AG08396 (cell line): ENCODE measurements at regions not wholly inside any gene's neighbourhood (a gene's known extent, or its start where the extent isn't known, plus 50 kb on each side); places are given as distances from the start of the nearest gene placed in this dataset.

Experiments
- DNase-seq: peaks from one replicate; pipeline ENCODE4 v3.0.0; 2012; ENCODE audit warnings: low spot score, mixed read lengths

DNA sequence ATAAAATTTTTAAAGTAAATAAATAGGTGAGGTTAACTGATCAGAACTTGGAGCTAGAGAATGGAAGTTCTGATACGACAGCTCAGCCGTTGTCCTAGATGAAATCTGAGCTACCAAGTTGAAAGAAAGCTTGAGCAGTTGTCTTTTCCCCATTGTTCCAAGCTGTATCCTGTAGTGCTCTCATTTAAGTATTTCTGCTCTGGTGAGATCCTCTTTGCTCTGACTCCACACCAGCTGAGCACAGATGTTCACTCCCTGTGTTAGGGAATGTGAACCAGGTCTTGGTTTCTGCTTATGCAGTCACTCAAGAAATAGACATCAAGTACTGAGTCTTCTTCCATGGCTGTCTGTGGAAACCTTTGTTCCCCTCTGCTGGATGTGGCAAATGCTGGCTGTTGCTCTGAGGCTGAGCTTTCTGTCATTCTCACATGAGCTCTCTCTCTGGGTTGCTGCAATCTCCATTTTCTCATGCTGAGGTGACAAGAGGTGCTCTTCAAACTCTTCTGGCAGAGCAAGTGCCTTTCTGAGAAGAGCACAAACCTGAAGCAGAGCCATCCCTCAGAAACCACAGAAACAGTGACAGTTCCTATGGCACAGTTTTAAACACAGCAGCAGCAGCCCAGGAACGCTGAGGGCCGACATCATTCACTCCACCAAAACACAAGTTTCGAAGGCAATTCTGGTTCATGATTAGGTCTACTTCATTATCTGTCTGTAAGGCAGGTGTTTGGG lies 194.1 kb downstream of the SP3 start:
- DNase-seq = no peak

DNA sequence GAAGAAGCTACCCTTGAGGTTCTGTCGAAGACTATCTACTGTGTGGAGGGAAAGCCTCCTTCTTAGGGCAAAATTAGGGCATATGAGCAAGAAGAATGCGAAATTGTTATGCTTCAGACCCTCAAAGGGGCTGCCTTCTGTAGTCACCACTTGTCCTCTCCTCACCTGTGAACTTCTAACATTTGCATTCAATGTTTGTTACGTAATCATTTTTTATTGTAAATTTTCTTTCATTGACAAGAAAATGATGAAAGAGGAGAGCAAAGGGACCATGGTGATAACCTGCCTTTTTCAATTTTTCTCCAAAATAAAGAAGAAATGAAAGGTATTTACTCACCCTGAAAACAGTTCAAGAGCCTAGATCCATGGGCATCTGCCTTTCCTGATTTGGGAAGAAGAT lies 193.0 kb downstream of the SP3 start:
- no peak for DNase-seq

DNA sequence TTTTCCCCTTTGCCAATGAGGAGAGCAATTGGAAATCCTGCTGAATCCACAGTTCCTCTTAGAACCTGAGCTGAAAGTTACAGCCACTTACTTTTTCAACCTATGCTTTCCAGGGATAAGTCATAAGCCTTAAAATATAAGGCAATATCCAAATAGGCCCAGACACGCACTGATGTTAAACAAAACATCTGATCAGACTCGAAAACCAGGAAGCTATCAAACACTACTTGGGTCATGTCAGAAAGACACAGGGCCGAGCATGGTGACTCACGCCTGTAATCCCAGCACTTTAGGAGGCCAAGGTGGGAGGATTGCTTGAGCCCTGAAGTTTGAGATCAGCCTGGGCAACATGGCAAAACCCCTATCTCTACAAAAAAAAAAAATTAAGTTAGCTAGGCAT lies 192.1 kb downstream of the SP3 start:
- no peak for DNase-seq

DNA sequence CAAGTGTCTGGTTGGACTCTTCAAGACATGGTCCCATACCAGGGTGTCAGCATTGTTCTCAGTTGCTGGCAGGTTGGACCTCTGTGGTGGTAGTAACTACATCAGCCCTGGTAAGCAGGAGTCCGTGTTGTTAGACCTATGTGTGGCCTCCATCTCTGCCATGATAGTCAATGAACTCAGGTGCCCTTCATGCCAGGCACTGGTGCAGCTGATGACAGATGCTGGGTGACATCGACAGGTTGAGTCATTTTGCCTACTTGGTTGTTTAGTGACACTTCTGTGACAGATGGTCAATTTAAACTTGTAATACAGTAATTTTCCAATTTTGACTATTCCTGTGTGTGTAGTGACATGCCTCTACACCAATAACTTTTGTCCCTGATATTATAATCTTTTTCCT lies 189.7 kb downstream of the SP3 start:
- DNase-seq = no peak

DNA sequence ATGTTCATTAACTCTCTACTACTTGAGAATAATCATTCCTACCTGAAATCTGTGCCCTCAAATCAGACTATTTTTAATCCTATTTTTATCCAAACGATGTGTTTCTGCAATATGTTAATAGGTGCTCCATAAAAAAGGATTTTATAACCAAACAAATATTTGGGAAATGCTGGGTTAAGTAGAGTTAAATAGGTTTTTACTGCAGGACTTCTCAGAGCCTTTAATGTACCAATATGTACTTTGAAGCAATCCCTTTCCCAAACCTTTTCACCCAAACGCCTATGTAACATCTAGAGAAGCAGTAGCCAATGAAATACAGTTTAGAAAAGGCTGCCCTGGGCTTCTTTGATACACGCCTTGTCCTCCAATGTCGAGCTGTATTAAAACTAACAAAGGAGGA lies 182.5 kb downstream of the SP3 start:
- no peak for DNase-seq

DNA sequence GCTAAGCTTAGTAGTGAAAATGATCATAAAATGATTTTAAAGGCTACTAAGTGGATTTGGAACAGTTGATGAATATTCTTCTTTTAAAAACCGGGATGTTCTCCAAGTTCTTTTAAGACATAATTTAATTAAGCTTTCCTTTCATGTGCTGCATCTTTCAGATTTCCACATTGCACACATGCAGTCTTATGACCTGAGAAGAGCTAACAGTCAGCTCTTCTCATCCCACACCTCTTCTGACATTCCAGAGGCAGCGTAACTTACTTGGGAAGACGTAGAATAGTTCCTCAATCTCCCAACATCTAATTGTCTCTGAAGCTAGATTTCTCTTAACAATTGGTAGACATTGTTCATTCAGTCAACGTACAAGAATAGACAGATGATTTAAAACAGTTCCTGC lies 181.8 kb downstream of the SP3 start:
- no peak for DNase-seq

DNA sequence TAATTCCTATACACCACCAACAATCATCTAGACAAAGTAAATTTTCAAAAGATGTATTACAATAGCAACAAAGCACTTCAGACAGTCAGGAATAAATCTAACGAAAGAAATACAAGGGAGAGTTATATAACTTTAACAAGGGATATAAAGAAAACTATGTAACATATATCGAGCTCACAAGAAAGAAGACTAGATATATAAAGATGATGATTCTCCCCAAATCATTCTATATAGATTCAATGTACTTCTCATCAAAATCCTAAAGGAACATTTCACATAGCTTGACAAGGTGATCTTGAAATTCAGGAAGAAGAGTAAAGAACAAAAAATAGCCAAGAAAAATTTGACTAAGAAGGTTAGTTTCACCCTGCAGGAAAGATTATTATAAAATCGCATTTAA lies 179.4 kb downstream of the SP3 start:
- no peak for DNase-seq

DNA sequence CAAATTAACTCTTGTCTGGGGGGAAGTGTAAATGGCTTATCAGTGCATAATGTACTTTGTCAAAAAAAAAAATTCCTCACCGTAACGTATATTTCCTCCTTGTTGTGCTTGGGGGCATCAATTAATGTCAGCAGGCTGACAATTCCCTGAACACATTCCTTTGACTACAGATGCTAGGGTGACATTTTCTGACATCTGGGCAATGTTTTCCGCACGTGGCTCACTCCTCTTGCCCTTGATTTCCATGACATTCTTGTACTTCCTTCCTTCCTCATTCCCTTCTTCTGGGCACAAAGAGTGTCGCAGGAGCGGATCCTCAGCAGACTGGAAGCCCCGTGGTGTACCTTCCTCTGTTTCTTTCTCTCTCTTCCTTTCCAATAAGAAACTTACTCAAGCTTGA lies 173.7 kb downstream of the SP3 start:
- DNase-seq = no peak

DNA sequence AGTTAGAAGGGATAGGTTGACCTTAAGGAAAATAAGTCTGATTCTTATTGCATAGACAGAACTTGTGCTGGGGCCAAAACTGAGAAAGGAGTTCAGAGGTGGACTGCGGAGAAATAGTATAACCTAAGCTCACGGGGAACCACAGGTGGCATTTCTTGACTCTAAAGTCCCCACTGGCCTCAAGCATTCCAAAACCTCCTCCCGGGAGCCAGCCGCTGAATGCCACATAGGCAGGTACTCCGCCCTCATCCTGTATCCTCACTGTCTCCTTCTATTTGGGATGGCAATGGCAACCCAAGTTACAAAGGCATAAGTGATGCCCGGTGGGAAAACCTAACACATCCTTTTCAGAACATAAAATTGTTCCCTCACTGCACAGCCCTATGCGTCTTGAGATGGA lies 173.0 kb downstream of the SP3 start:
- DNase-seq = no peak

DNA sequence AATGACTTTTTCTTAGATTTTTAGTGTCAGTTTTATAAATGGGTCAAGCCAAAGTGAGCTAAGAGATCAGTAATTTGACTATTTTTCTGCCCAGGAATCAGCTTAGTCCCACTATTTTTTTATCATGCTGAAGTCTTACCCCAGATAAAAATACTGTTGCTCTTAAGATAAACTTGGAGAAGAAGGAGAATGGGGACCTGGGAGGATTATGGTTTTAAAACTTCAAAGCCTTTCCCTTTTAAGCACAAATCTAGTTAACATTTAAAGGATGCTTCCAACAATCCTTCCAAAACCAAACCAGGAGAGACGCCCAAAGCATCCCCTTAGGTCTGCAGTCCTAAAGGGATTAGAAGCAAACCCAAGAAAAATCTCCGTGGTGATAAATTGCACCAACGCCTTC lies 172.4 kb downstream of the SP3 start:
- DNase-seq = no peak

DNA sequence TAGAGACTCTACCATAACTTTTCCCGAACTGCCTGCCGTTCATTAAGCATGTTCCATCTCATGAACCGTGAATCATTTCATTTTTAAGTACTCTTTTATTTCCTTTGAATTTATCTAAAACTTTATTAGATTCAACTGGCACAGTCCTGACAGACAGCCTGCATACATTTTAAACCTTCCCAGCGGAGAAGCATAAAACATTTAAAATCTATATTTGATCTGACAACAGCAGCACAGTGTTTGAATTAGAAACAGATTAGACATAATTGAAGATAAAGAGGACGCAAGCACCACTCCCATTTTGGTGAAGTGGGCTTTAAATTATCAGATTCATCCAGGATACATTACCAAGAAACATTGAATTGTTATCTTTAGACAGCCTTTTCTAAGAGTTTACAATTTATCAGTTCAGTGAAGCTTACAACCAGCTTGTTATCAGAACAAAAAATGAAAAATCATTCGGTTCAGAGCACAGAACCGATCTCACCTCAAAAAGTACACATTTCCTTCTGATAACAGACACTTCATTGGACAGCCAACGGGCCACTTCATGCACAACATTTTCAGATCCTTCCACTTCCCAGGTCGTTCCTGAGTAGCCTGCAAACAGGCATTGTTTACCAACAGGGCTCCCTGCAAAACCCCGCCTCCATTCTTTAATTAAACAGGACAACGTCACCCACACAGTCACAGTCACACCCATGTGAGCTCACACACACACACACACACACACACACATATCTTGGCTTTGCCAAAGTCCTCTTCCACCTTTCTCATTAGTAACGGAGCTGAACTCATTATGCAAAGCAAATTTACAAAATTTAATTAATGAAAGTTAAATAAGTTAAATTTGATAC lies 171.2 kb downstream of the SP3 start:
- no peak for DNase-seq

DNA sequence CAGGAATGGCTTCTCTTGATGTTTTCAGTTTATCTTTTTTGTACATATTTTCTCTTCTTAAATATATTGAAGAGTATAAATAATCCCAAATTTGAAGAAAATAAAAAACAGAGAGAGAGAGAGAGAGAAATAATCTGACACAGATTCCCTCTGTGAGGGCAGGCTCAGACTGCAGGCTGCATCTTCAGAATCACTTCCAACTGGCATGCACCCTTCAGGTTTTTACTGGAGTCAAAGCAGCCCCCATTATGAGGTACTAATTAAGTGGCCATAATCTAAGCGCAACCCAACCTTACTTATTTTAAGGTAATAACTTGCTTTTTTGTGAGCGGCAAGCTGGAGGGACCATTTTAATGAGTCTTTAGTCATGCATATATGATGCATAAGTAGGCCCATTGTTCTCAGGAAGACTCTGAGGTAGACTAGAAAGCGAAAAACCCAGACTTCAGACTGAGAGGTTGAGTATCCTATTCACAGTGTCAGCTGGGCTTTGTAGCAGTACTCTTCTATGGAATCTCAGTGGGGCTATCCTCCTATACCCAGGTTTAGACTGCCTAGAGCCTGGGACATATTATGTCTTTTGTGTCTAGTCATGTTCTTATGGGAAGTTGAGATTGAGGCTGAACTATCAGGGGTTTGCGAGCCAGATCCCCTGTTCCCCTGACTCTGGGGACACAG lies 167.4 kb downstream of the SP3 start:
- no peak for DNase-seq

DNA sequence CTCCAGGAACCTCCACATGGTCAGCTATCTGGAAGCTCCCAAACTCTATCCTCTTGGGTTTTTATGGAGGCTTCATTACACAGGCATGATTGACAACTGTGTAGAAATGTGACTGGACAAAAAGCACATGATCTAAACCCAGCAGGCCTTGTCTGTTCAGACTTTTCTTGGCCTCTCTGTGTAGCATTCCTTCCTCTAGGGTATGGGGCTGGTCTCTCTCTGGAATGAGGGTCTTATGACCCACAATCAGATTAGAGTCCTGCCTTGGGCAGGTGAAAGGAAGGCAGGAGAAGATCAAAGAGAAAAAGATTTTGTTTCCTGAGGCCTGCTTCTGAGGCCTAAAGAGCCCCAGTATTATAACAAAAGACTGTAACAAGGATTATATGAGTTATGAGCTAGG lies 162.7 kb downstream of the SP3 start:
- no peak for DNase-seq

DNA sequence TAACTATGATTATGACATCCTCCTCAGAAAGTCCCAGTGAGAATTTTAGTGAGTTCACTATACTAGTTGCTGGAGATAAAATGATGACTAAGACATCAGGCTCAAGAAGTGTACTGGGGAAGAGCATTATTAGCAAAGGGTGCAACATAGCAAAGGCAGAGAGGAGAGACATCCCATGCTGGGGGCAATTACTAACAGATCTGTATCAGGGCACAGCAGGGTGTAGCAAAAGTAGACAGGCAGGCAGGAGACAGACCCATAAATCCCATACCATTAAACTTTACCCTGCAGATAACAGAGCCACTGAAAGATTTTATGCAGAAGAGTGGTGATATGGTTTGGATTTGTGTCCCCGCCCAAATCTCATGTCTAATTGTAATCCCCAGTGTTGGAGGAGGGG lies 161.7 kb downstream of the SP3 start:
- DNase-seq = no peak

DNA sequence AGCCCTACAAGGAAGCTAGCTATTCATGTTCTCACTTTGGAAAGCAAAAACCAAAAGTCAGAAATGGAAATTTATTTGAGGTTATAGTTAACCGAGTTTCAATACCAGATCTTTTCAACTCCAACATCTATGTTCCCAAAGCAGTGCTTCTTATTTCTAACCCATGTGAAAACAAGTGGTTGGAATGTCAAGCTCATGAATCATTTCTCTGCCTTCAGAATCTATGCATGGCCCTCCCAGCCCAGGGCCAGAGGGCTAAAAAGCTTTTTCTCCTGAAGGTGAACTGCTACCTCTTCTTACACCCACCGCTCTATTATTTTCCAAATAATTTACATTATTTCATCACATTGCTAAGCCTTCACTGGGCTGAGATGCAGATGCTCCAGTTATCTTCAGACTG lies 158.4 kb downstream of the SP3 start:
- no peak for DNase-seq

DNA sequence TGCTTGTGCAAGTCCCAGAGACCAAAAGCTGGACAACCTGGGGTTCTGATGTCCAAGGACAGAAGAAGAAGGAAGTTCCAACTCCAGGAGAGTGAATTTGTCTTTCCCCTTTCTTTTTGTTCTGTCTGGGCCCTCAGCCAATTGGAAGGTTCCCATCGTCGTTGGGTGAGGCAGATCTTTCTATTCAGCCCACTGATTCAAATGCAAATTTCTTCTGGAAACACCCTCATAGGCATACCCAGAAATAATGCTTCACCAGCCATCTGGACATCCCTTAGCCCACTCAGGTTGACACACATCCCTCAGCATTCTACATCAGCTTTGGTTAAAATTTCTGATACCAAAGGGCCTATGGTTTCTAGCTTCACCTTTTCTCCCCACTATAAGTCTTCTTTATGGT lies 156.5 kb downstream of the SP3 start:
- no peak for DNase-seq

DNA sequence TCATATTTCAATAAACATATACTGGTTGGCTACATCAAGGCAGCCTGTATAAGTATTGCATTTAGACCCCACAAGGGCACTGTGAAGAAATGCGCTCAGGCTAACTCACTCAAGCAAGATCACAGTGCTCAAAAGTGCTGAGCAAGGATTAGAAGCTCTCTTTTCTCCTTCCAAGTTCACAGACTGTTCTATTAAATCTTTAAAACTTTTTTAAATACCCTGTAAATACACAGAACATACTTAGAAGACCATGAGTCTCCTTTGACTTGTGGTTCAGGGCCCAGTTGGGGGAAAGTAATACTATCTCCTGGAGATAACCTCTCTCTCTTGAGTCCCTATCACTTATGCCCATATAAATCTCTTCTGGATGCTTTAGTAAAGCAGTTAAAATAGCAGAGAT lies 152.9 kb downstream of the SP3 start:
- no peak for DNase-seq

DNA sequence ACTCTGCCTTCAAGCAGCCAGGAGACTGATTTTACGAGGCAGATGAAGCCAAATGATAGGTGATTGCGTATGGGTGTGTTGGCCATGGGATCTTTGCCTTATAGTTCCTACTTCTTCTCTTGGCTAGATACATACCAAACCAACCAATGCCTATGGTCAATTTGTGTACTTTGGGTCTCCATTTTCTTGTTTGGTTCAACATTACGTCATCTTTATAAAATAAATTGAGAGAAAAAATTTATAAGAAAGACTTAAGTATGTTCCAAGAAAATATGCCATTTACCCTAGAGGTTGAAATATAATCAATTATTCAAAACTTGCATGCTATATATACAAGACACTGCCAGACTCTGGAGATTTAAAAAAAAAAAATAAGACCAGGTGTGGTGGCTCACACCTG lies 150.9 kb downstream of the SP3 start:
- DNase-seq = no peak

DNA sequence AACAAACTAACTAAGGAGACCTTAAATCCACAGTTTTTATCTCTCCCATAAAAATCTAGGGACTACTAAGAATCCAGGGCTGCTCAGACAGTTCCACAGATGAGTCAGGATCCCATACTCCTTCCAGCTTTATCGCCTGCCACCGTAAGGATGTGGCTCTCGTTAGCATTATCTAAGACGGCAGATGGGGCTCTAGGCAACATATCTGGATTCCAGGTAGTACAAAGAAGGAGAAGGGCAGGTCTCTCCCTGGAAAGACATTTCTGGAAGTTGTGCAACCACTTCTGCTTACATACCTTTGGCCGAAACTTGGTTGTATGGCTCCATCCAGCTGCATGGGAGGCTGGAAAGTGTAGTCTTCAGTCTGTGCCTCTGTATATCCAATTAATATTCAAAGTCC lies 149.4 kb downstream of the SP3 start:
- no peak for DNase-seq

DNA sequence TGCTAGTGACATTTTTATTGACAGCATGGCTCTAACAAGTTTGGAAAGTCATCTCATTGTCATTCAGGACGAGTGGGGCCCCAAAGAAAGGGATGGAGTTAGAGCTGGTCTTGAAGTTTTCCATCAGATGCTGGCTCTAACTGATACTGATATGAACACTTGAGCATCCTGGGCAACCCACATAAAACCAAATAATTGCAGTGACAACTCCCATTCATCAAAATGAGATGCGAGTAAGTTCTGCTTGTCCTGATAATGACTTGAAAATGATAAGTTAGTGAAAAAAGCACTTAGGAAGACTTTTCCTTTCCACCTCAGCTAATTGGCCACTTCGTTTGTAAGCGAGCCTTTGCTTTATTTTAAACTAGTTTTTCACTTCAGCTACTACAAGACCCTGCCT lies 147.6 kb downstream of the SP3 start:
- DNase-seq = no peak

DNA sequence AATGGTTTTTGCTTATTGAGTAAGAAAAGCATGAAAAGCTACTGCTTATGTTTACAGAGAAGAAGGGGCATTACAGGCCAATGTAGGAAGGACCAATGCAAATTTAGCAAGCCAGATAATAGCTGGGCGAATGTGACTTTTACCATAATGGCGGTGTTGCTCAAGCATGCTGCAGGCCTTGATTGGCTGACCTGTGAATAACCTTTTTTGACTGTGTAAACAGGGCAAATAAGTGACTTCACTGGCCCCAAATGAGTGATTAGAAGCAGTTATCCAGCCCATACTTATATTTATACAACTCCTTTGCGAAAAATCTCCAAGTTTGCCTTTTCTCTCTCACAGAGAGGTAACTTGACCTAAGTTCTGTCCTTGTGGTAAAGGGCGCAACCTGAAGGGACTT lies 146.9 kb downstream of the SP3 start:
- no peak for DNase-seq

DNA sequence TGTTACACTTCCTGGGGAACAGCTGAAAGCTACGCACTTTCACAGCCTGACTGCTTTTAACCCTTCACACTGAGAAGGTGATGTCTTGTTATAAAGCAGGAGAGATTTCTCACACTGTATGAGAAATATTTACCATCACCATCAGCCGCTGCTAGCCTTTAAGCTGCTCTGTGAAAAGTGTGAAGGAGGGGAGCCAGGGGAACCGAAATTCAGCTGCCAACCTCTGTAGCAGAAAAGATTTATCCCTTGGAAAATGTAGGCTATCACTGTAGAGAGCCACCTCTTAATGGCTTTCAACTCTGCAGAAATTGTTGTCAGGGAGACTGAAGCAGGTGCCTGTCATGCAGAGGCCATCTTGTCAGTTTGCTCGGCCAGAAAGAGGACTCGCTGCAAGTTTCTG lies 145.3 kb downstream of the SP3 start:
- DNase-seq = no peak

DNA sequence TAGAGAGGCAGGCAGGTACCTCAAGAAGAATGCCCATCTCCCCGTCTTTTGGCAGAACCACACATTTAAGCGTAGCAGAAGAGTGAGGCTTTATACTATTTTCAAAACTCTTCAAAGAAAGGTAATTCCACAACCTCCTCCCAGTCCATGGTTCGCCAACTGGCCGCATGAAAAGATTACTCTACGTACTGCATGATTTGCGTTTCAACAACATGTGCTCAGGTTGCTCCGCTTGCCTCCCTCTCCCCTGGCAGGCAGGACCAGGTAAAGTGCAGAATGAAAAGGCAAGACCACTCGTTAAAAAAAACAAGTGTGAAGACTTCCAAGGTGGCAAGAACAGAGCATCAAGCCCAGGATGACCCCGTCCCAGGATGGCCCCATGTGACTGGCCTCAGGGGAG lies 143.7 kb downstream of the SP3 start:
- no peak for DNase-seq
